Astrocyte (in vitro differentiated cells and primary cell): ENCODE measurements at regions not wholly inside any gene's neighbourhood (a gene's known extent, or its start where the extent isn't known, plus 50 kb on each side); places are given as distances from the start of the nearest gene placed in this dataset.

Experiments
- EZH2 ChIP-seq: IDR thresholded peaks from 2 replicates; pipeline ENCODE4 v1.6.1; 2012; ENCODE audit warnings: mild to moderate bottlenecking, low read length, inconsistent platforms; ENCODE audit not compliant: insufficient read depth
- TF ChIP-seq, protein P1 (sequence below): IDR thresholded peaks from 2 replicates; pipeline ENCODE4 v1.5.1; 2011; ENCODE audit warnings: low read depth, mild to moderate bottlenecking, inconsistent platforms, low read length, moderate library complexity; ENCODE audit not compliant: insufficient read depth

DNA sequence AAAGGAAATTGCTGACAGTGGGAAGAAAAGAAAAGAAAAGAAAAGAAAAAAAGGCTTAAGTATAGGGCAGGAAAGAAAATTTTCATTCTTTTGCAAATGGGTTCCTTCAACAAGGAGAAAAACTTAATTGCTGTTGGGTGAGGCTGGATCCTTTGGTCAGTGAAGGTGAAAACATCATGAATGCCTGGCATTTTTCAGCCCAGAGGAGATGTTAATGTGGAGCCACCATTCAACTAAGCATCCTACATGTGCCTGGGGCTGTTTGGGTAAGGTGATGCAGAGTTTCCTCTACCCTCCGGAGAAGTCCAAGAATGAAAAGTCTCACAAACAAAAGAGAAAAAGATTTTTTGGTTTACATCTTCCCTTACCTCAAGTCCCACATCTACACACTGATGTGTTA lies 1032.2 kb upstream of the TSPY4 start:
- TF ChIP-seq, protein P1, sequence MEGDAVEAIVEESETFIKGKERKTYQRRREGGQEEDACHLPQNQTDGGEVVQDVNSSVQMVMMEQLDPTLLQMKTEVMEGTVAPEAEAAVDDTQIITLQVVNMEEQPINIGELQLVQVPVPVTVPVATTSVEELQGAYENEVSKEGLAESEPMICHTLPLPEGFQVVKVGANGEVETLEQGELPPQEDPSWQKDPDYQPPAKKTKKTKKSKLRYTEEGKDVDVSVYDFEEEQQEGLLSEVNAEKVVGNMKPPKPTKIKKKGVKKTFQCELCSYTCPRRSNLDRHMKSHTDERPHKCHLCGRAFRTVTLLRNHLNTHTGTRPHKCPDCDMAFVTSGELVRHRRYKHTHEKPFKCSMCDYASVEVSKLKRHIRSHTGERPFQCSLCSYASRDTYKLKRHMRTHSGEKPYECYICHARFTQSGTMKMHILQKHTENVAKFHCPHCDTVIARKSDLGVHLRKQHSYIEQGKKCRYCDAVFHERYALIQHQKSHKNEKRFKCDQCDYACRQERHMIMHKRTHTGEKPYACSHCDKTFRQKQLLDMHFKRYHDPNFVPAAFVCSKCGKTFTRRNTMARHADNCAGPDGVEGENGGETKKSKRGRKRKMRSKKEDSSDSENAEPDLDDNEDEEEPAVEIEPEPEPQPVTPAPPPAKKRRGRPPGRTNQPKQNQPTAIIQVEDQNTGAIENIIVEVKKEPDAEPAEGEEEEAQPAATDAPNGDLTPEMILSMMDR = no peak
- TF ChIP-seq EZH2 = no peak
